Activated CD4-positive, alpha-beta T cell treated with anti-CD3 and anti-CD28 coated beads, Interleukin-2, amount 50 U/mL, for 16 hours (primary cell): ENCODE measurements at regions not wholly inside any gene's neighbourhood (a gene's known extent, or its start where the extent isn't known, plus 50 kb on each side); places are given as distances from the start of the nearest gene placed in this dataset.
"Not testable (repeated sequence)": the region's sequence is repeated elsewhere in the genome, so short reads cannot be mapped to it uniquely, and the experiment has no call there.

Experiments
- DNase-seq: peaks from one replicate; pipeline ENCODE4 v3.0.0-alpha.2; 2020

DNA sequence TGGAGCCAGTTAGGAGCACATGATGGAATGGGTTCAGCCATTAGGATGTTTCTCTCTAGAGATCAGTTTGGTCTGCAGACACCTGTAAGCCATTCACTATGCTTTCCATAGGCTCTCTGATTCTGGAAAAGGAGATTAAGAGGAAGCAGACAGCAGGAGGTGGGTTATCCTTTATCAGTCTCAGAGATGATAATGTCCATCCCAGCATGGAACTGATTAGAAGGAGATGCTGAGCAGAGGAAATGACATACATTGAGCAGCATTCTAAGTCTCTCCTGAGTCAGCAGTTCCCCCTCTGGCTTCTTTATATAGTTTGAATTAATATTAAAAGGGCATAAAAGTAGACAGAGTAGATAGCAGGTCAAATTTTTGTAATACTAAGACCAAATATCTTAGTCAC, 591.1 kb downstream of the GBE1 start:
- no peak for DNase-seq

DNA sequence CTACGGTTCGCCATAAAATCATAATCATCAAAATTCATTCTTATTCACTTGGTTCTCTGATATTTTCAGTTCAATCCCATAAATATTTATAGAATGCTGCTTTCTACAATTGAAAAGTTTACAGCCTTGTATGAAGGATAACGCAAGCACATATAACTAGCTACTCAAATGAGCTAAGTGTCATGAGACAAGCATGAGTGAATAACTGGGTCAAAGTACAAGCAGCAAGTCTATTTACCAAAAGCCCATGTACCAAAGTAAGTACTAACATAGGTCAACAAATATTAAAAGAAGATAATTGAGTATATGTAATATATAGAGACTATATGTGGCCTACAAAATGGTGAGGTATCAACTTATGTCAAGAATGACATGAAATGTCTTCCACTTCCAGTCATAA, 596.6 kb downstream of the GBE1 start:
- no peak for DNase-seq

DNA sequence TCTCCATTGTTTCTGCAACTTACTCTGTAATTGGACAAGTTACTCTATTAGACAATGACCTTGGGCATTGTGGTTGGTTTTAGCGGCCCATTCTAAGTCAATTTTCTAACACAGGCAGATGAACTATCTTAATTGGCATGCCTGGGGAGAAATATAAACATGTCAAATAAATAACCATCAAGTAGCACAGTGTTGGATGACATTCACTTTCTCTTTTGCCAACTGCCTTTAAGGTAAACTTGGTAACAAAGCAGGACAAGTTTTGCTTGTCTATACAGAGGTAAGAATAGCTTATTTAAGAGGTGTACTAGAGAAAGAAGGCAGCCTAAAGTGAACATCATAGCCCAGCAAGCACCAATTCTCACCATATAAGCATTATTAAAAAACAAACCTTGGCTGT, 599.6 kb downstream of the GBE1 start:
- DNase-seq, result no peak

DNA sequence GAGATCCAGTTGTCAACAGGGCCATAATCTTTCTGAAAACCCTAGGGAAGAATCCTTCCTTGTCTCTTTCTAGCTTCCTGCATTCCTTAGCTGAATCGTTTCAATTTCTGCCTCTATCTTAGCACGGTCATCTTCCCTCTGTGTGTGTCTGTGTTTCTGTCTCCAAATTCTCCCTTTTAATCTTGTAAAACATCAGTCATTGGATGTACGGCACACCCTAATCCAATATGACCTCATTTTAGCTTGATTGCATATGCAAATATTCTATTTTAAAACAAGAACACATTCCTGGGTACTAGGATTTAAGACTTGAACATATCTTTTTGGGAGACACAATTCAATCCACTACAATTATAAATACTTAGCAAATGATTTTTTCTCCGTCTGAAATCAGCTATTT, 600.3 kb downstream of the GBE1 start:
- DNase-seq, result no peak

DNA sequence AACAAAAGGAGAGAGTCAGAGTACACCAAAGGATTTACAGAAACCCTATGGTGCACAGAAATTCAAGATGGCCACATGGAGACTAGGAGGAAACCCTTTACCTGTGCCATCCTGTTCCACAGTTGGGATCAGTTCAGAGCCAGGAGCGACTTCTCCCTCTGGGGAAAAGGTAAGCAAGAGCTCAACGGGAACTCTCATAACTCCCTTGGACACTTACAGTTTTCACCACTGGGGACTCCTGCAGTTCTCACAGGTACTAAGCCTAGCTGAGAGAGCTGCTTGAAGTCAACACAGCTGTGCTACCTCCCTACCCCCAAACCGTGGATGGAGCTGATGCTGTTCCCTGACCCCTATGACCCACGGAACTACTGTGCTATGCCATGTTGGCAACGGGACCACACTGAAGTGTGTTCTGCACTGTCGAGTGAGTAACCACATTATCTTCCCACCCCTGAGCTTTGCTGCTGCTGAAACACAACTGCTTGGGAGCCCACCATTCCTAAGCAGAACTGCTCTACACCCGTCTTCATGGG, 606.8 kb downstream of the GBE1 start:
- DNase-seq, result no peak

DNA sequence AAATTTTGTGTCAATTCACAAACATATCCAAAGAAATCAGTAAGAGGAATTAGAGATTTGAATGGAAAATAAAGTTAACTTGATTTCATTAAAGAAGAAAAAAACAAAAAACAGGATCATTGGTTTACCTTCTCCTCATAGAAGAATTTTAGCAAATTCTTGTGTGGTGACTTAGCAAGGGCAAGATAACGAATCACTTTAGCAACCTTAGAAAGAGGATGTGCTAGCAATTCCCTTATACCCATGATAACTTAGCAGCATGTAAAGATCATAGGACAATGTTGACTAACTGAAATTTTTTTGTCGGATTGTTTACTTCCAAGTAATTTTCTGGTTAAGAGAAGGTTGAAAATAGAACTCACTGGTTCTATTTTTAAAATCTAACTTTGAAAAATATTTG, 609.3 kb downstream of the GBE1 start:
- DNase-seq, result no peak

DNA sequence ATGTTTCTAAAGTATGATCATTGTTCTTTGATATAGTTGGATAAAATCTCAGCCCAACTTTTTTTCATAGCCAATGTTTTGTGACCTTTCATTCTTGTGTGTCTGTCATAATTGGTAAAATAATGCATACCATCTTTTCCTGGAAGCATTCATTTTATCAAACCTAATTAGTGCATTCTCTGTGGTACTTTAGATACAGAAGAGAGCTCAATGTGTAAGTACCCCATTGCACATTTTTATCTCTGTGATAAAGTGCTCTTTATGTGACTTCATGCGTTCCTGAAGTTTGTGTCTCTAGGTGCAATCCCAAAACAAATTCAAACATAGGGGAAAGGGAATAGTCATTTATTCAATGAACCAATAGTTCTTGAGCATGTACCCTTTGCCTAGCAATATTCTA, 628.5 kb downstream of the GBE1 start:
- no peak for DNase-seq

DNA sequence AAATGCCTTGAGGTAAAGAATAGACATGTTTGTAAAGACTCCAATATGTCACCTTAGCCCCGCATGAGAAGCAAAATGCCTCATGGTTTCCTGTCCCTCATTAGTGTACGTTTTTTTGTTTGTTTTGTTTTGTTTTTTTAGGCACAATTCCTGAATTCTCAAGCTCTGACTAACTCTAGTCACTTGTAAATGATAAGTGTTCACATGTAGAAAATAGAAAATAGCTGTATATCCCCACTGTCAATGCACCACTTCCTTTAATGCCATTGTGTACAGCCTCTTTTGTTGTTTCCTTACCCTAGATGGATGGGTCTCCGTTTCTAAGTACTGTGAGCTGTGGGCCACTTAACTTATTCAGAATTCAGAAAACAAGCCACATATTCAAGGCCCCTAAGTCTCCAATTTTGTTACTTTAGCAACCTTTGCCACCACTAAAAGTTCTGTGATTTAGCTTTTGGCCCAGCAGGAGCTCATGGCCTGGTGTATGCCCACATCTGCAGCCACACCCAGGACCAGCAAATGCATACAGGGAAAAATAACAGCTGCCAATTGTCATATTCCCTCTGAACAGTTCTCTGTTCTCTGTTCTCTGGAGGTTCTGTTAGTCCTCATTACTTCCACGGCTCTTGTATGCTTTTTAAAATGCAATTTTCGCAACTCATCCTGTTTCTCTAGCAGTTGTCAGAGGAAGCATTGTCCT, 655.5 kb downstream of the GBE1 start:
- DNase-seq, result no peak

DNA sequence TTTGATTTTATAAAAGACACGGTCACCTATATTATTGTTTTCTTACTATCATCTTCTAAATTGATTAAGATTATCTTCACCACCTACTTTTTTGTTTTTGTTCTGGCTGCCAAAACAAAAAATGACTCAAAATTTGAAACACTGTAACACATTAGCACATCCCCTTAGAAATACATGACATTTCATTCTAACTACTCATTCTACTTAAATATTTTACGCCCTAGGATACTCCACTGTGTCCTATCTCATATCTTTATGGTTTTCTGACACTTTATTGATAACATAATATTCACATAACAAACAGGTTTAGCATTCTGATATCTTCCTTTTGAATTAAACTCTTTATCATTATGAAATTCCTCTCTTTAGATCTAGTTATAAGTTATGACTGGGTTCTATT, 656.2 kb downstream of the GBE1 start:
- DNase-seq, result no peak

DNA sequence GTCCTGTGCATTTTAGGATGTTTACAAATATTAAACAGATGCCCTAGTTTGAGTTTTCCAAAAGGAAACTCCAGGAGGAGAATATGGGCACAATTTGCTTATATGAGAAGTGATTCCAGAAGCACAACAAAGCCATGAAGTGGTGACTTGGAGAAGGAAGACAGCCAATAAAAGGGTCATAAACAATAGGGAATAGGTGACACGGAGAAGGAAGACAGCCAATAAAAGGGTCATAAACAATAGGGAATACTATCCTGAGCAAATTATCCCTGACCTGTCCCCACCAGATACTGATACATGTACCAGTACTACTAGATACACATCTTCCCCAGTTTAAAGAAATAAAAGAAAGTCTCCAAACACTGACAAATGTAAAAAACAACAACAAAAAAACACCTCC, 663.6 kb downstream of the GBE1 start:
- DNase-seq, result no peak

DNA sequence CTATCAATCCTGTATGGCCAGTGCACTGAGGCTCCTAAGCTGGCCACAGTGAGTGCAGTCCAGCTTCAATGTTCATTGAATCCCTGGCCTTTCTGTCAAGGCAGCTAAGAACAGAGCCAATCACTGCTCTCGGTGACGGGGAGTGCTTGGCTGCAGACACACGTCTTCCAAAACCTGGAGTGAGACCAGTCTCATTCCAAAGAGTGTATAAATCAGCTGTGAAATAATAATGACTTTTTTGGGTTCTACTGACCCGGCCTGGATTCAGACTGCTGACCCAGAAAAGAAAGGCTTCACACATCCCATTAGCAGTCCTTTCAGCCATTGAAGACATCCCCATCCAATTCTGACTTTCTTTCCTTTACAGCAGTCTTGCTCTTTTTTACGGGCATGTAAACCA, 665.5 kb downstream of the GBE1 start:
- DNase-seq, result no peak

DNA sequence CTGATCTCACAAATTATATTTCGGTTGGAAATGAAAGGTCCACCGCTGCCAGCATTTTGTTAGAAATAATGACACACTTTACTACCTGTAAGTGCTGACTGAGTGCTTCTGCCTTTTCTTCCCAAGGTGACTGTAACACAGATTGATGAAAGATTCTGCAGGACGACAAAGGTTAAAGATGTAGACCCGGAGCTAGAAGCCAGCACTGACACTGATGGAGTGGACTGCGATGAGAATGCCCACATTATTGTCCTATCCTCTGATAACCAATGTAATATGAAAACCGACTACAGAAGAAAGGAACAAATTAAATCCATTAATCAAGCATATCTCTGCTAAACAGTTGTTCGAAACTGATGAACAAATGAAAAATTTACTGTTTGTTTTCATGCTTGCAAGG, 666.5 kb downstream of the GBE1 start:
- DNase-seq, result no peak

DNA sequence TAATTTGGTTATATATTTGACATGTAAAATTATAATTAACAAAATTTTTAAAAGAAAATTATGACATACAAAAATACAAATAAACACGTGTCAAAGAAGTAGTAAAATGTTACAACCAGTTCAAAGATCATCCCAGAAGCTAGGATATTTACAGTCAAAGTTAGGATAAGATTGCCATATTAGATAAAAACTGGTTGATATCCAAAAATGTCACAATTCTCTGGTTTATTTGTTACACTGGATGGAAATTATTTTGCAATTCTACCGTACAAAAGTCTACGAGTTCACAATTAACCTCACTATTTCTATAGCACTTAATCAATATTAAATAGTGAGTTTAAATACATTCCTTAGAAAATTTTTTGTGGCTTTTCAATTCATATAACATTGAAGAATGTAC, 673.8 kb downstream of the GBE1 start:
- no peak for DNase-seq

DNA sequence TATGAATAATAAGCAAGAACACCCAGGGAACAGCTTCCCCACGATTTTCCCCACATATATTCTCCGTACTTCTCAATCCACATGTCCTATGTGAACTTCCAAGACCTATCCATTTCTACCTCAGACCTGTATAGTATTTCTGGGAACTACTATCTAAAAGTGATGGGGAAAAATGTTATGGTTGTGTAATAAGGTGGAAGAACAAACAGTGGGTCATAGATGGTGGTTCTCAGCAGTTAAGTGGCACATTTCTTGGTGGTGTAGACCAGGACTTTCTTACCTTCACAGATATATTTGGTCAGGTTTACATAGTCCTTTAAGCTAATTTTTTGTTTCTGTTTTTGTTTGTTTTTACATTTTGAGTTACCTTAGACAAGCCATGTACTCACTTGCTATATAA, 675.1 kb downstream of the GBE1 start:
- no peak for DNase-seq

DNA sequence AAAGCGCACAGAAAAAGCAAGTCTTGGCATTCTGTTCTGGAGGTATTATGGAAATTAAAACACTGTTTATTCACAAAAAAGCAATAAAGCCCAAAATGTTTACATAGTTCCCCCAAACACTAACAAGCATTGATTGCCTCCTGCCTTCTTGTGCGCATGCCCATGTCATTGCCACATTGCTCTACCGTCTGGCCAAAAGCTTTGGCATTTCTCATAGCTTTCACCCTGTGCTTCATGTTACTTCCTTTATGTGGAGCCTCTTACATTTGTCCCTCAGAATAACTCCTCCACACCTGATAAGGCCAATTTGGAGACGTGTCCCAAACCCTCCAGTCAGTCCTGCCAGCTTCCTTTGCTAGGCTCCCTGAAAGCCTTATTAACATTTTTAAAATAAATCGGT, 680.8 kb downstream of the GBE1 start:
- no peak for DNase-seq

DNA sequence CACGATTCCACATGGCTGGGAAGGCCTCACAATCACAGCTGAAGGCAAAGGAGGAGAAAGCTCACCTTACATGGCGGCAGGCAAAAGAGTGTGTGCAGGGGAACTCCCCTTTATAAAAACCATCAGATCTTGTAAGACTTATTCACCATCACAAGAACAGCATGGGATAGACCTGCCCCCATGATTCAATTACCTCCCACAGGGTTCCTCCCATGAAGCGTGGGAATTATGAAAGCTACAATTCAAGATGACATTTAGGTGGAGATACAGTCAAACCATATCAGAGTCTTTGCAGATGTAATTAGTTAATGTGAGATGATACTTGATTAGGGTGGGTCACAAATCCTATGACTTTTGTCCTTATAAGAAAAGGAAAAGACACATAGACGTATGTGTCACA, 688.9 kb downstream of the GBE1 start:
- no peak for DNase-seq

DNA sequence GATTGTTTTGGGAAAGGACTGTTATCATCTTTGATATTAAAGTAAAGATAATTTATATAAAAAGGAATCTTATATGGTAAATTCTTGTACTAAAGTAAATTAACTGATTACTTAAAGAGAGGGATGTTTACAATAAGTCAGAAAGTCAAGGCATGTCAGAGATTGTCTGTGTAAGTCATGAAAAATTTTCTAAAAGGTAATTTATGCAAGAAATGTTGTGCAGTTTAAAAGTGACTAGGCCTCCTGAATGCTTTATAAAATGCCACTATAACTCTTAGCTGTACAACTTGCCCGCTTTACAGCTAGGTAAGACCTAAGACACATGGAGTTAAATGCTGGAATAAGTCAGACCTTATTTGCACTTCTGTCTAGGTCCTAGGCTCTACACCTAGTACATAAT, 692.9 kb downstream of the GBE1 start:
- no peak for DNase-seq

DNA sequence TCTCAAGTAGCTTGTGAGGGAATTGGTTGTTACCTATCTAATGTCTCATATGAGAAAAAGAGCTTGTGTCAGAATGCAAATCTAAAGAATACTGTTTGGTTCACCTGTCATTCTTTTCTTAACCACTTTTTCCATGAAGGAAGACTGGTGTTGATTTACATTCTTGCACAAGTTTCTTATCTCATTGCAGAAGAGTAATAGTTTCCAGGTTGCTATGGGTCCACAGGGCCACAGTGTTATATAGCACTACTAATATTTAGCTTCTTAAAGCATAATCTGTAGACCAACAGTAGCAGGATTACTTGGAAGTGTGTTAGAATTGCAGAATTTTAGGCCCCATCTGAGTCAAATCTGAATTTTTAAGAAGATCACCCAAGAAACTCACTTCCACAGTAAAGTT, 697.5 kb downstream of the GBE1 start:
- DNase-seq, result no peak

DNA sequence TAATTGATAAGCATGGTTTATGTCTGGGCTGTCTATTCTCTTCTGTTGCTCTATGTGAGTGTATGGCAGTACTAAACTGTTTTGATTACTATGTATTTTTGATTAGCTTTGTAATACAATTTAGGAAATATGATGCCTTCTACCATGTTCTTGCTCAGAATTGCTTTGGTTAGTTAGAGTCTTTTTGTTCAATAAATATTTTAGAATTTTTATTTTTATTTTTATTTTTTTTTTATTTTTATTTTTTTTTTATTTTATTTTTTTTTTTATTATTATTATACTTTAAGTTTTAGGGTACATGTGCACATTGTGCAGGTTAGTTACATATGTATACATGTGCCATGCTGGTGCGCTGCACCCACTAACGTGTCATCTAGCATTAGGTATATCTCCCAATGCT, 710.3 kb downstream of the GBE1 start:
- DNase-seq, result not testable (repeated sequence)

DNA sequence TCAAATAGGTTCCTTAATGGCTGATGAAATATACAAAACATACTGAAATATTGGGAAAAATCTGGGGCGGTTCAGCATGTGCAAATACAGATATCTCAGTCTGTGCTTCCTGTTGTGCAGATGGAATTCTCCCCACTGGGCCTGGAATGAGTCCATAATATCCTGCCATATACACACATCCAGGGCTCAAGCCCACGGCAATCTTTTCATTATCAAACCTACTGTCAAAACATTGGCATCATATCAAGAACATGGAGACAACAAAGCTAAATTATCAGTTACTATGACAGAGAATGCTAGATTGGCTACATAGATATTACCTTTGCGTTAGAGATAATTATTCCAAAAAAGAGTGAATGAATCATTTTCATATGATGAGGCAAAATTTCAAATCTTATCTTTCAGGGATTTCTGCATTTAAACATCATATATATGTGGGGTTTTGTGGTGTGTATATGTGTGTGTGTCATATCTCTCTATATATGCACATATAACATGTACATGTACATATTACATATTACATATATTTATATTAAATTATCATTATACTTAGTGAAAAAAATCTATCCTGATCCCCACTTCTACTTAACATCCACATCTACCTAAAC, 713.3 kb downstream of the GBE1 start:
- no peak for DNase-seq

DNA sequence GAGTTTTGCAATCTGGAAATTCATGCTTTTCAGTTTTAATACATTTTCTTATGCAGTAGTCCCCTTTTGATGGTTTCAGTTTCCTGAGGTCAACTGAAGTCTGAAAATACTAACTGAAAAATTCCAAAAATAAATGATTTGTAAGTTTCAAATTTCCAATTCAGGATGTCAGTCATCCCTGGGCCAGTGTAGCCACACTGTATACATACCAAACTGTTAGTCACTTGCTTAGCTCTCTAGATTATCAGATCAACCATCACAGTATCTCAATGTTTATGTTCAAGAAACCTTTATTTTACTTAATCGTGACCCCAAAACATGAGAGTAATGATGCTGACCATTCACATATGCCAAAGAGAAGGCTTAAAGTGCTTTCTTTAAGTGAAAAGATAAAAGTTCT, 715.5 kb downstream of the GBE1 start:
- DNase-seq, result no peak

DNA sequence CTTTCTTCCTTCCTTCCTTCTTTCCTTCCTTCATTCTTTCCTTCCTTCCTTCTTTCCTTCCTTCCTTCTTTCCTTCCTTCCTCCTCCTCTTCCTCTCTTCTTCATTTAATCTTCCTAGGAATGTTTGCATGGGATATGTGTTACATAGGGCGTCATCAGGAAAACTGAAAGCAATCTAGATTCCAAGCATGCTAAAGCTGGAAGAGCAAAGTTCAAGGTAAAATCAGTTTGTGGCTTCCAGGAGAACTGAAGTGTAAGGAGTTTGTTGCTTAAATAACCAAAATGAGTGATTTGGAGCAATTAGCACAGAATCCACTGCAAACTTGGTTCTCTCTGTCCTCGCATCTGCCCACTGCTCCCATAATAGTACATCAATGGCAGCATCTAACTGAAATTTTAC, 716.2 kb downstream of the GBE1 start:
- DNase-seq, result no peak

DNA sequence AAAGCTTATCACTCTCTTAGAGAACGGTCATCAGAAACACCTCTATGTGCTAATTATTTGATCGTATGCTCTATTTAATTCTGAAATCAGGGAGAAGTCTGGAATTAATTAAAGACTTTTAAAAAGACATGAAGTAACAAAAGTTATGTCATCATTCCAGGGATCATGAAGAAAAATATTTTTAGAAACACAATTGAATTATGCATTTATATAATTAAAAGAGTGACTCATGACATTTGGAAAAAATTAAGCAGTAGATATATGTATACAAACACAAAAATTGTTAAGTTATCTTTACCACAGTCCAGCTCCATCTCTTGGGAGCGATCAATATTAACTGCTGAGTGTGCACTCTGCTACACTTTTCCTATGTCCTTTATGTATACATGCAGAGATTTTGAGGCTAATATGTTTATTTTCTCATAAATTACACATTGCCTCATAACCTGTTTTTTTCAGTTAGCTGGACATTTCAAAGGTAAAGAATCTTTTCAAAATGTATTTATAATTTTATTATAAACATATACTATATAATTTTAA, 717.7 kb downstream of the GBE1 start:
- DNase-seq, result no peak

DNA sequence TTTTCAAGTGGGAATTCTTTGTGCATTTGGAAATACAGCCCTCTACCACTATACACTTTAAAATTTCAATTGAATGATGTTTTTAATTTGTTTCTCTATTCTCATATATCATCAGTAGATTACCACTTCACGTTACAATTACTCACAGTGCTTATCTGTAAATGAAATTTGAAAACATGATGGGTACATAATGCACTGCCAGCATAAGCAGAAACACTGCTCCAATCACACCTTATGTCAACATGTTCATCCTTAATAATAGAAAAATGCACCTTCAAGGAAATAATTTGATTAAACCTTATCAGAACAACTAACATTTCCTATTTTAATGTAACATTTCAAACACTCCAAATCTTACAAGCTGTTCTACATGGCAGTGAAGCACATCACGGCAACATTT, 718.4 kb downstream of the GBE1 start:
- no peak for DNase-seq

DNA sequence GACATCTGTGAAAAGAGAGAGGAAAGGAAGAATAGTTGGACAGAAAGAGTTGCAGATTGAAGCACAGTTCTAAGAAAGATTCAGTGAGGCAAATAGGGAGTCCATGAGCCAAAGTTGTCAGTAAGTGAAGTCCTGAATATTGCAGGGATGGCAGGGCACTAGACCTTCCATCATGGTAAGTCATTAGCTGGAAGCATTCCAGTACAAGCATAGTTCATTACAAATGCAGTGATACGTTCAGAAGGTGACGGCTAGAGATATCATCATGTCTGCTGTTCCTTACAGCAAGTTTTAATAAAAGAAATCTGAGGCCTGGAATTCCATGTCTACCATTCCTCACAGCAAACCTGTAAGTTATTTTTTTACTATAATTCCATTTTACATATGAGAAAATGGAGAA, 720.1 kb downstream of the GBE1 start:
- DNase-seq, result no peak
